ENCODE measurements at regions not wholly inside any gene's neighbourhood (a gene's known extent, or its start where the extent isn't known, plus 50 kb on each side); places are given as distances from the start of the nearest gene placed in this dataset.

DNA sequence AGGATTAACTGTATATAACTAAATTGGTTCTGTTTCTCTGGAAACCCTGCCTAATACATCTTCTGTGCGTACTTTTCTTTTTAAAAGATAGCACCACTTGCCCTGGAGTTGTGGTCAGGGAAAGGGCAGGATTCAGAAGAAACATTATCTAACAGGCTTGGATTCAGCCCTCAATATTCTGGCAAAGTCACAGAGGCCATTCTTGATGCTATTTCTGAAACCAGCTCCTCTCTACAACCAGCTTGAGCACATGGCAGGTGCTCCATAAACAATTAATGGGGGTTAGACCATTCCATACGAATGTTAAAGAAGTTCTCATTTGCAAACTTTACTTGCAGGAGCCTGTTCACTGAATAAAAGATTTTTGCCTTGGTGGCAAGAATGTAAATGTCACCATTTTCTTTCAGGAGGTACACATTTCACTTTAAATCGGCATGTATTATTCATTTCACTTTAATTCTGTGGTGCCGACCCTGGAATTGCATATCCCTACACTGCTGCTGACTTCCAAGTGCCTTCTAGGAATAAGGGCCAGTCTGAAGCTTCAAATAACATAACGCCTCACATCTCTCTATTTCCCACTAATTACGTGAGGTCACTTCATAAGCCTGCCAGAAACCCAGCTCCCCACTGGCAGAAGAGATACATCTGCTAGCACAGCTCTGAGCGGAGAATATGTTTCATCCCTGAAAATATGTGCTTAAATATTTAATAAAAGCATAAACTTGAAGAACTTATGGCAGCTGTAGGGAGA, 248.7 kb downstream of the ADGRG6 start:
- TF ChIP-seq, protein P1, sequence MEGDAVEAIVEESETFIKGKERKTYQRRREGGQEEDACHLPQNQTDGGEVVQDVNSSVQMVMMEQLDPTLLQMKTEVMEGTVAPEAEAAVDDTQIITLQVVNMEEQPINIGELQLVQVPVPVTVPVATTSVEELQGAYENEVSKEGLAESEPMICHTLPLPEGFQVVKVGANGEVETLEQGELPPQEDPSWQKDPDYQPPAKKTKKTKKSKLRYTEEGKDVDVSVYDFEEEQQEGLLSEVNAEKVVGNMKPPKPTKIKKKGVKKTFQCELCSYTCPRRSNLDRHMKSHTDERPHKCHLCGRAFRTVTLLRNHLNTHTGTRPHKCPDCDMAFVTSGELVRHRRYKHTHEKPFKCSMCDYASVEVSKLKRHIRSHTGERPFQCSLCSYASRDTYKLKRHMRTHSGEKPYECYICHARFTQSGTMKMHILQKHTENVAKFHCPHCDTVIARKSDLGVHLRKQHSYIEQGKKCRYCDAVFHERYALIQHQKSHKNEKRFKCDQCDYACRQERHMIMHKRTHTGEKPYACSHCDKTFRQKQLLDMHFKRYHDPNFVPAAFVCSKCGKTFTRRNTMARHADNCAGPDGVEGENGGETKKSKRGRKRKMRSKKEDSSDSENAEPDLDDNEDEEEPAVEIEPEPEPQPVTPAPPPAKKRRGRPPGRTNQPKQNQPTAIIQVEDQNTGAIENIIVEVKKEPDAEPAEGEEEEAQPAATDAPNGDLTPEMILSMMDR (IDR thresholded peaks at IDR 0.05), result no peak
- TF ChIP-seq POLR2A (IDR thresholded peaks at IDR 0.05), result no peak

Data from adrenal gland (tissue), 5 donors.